ENCODE measurements at regions not wholly inside any gene's neighbourhood (a gene's known extent, or its start where the extent isn't known, plus 50 kb on each side); places are given as distances from the start of the nearest gene placed in this dataset.
A peak's percentile ranks its signal among the peaks of the same experiment; 100 is the strongest.

- intact Hi-C loops (cut with DNase I; ENCODE audit: low total_unique reads) (no loop called here), in situ Hi-C loops (cut with MboI; ENCODE audit: low pct_ligation_motif_present in 1 of 4, low pct_unique_long_range_greater_than_20kb in 1 of 4, low sequenced_read_pairs in 3 of 4) (no loop called here)
- H3K4me1 ChIP-seq: no peaks in the 10 kb centered on the region
- no peak overlapping the region for H3K27ac ChIP-seq
- no peaks in the 10 kb centered on the region for H3K27me3 ChIP-seq
- TF ChIP-seq POLR2A (IDR thresholded peaks at IDR 0.05): no peak
- TF ChIP-seq EP300 (IDR thresholded peaks at IDR 0.05; ENCODE audit: low read depth): no peak
- no peak for TF ChIP-seq CTCF (IDR thresholded peaks at IDR 0.05)
- TF ChIP-seq POLR2AphosphoS5 (IDR thresholded peaks at IDR 0.05): no peak
- no peak overlapping the region for H3K4me3 ChIP-seq
- no peaks in the 10 kb centered on the region for H3K36me3 ChIP-seq
- DNase-seq: no peak
- H3K9me3 ChIP-seq: no peaks in the 10 kb centered on the region
- 70 to 100% methylated on average over 1 to 3 of the region's 3 CpGs for WGBS, 2 donors (ENCODE audit: low coverage in 1 of 2)
These were observed 127.2 kb downstream of the SHANK2 start for GRCh38 chr11:71125150-71125549.

- Histone ChIP-seq H3K4me3 (no peak overlapping the region), H3K27me3 (no peaks in the 10 kb centered on the region), H3K4me1 (no peaks in the 10 kb centered on the region), H3K27ac (no peak overlapping the region), H3K9me3 (no peaks in the 10 kb centered on the region), H3K36me3 (no peaks in the 10 kb centered on the region)
- TF ChIP-seq POLR2A (IDR thresholded peaks at IDR 0.05) (no peak), EP300 (IDR thresholded peaks at IDR 0.05; ENCODE audit: low read depth) (no peak), POLR2AphosphoS5 (IDR thresholded peaks at IDR 0.05) (no peak), CTCF (IDR thresholded peaks at IDR 0.05) (no peak)
- in situ Hi-C loops (cut with MboI; ENCODE audit: low pct_ligation_motif_present in 1 of 4, low pct_unique_long_range_greater_than_20kb in 1 of 4, low sequenced_read_pairs in 3 of 4): no loop called here
- WGBS, 2 donors (ENCODE audit: low coverage in 1 of 2): 71 to 79% methylated on average over 2 of the region's 2 CpGs
- intact Hi-C loops (cut with DNase I; ENCODE audit: low total_unique reads): no loop called here
- no peak for DNase-seq
These were observed 128.2 kb downstream of the SHANK2 start for GRCh38 chr11:71124127-71124526.

- peak; percentile 42 for DNase-seq
- no peaks in the 10 kb centered on the region for H3K9me3 ChIP-seq
- in situ Hi-C loops (cut with MboI; ENCODE audit: low pct_ligation_motif_present in 1 of 4, low pct_unique_long_range_greater_than_20kb in 1 of 4, low sequenced_read_pairs in 3 of 4) (no loop called here), intact Hi-C loops (cut with DNase I; ENCODE audit: low total_unique reads) (no loop called here)
- no peak overlapping the region for H3K27ac ChIP-seq
- no peaks in the 10 kb centered on the region for H3K4me1 ChIP-seq
- H3K36me3 ChIP-seq: no peaks in the 10 kb centered on the region
- WGBS, 2 donors (ENCODE audit: low coverage in 1 of 2): 66% methylated on average over 7 of the region's 7 CpGs; no CpG with 5 or more reads in 1 of the 2 donors
- TF ChIP-seq CTCF (IDR thresholded peaks at IDR 0.05): peak; percentile 8 to 35 (median 20)
- no peak for TF ChIP-seq EP300 (IDR thresholded peaks at IDR 0.05; ENCODE audit: low read depth)
- H3K4me3 ChIP-seq: no peak overlapping the region
- H3K27me3 ChIP-seq: no peaks in the 10 kb centered on the region
These were observed 131.9 kb downstream of the SHANK2 start for GRCh38 chr11:71120471-71120896.

- Histone ChIP-seq H3K27ac (no peak overlapping the region), H3K9me3 (no peaks in the 10 kb centered on the region), H3K4me1 (no peaks in the 10 kb centered on the region), H3K4me3 (no peak overlapping the region), H3K36me3 (no peaks in the 10 kb centered on the region), H3K27me3 (no peaks in the 10 kb centered on the region)
- intact Hi-C loops (cut with DNase I; ENCODE audit: low total_unique reads) (no loop called here), in situ Hi-C loops (cut with MboI; ENCODE audit: low pct_ligation_motif_present in 1 of 4, low pct_unique_long_range_greater_than_20kb in 1 of 4, low sequenced_read_pairs in 3 of 4) (no loop called here)
- 88% methylated on average over 9 of the region's 9 CpGs; no CpG with 5 or more reads in 1 of the 2 donors for WGBS, 2 donors (ENCODE audit: low coverage in 1 of 2)
- no peak for DNase-seq
- no peak for TF ChIP-seq EP300 (IDR thresholded peaks at IDR 0.05; ENCODE audit: low read depth)
- no peak for TF ChIP-seq CTCF (IDR thresholded peaks at IDR 0.05)
- no peak for TF ChIP-seq POLR2A (IDR thresholded peaks at IDR 0.05)
- no peak for TF ChIP-seq POLR2AphosphoS5 (IDR thresholded peaks at IDR 0.05)
These were observed 132.6 kb downstream of the SHANK2 start for GRCh38 chr11:71119656-71120269.

All from transverse colon (tissue), 4 donors.